ENCODE measurements at regions not wholly inside any gene's neighbourhood (a gene's known extent, or its start where the extent isn't known, plus 50 kb on each side); places are given as distances from the start of the nearest gene placed in this dataset.

DNA sequence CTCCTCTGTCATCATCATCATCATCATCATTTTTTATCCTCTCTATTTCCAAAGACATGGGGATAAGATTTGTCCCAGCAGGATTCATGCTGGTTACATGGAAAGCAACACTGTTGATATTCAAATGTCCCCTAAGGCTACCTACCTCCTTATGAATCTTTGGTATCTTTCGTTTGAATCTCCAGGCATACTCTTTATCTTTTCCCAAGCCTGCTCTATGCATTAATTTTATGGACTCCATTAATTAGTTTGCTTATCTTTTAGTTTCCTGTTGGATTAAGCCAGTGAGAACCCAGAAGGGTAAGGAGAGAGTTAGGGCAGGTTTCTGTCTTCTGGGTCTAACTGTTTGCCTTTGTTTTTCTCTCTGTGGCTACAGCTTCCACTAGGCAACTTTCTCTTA, 129.6 kb upstream of the GOT2 start:
- TF ChIP-seq RAD21 (IDR thresholded peaks at IDR 0.05): no peak
- TF ChIP-seq, protein P1, sequence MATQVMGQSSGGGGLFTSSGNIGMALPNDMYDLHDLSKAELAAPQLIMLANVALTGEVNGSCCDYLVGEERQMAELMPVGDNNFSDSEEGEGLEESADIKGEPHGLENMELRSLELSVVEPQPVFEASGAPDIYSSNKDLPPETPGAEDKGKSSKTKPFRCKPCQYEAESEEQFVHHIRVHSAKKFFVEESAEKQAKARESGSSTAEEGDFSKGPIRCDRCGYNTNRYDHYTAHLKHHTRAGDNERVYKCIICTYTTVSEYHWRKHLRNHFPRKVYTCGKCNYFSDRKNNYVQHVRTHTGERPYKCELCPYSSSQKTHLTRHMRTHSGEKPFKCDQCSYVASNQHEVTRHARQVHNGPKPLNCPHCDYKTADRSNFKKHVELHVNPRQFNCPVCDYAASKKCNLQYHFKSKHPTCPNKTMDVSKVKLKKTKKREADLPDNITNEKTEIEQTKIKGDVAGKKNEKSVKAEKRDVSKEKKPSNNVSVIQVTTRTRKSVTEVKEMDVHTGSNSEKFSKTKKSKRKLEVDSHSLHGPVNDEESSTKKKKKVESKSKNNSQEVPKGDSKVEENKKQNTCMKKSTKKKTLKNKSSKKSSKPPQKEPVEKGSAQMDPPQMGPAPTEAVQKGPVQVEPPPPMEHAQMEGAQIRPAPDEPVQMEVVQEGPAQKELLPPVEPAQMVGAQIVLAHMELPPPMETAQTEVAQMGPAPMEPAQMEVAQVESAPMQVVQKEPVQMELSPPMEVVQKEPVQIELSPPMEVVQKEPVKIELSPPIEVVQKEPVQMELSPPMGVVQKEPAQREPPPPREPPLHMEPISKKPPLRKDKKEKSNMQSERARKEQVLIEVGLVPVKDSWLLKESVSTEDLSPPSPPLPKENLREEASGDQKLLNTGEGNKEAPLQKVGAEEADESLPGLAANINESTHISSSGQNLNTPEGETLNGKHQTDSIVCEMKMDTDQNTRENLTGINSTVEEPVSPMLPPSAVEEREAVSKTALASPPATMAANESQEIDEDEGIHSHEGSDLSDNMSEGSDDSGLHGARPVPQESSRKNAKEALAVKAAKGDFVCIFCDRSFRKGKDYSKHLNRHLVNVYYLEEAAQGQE (IDR thresholded peaks at IDR 0.05): no peak
- TF ChIP-seq, protein P2, sequence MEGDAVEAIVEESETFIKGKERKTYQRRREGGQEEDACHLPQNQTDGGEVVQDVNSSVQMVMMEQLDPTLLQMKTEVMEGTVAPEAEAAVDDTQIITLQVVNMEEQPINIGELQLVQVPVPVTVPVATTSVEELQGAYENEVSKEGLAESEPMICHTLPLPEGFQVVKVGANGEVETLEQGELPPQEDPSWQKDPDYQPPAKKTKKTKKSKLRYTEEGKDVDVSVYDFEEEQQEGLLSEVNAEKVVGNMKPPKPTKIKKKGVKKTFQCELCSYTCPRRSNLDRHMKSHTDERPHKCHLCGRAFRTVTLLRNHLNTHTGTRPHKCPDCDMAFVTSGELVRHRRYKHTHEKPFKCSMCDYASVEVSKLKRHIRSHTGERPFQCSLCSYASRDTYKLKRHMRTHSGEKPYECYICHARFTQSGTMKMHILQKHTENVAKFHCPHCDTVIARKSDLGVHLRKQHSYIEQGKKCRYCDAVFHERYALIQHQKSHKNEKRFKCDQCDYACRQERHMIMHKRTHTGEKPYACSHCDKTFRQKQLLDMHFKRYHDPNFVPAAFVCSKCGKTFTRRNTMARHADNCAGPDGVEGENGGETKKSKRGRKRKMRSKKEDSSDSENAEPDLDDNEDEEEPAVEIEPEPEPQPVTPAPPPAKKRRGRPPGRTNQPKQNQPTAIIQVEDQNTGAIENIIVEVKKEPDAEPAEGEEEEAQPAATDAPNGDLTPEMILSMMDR (IDR thresholded peaks at IDR 0.05; ENCODE audit: low read depth, low read length, missing input control): no peak
- no peak for TF ChIP-seq RXRA (IDR thresholded peaks at IDR 0.05)
- no peak for TF ChIP-seq JUND (IDR thresholded peaks at IDR 0.05)
- no peak for TF ChIP-seq FOXA1 (IDR thresholded peaks at IDR 0.05)
- TF ChIP-seq, protein P3, sequence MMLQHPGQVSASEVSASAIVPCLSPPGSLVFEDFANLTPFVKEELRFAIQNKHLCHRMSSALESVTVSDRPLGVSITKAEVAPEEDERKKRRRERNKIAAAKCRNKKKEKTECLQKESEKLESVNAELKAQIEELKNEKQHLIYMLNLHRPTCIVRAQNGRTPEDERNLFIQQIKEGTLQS (IDR thresholded peaks at IDR 0.05): no peak
- TF ChIP-seq YY1 (IDR thresholded peaks at IDR 0.05): no peak
- no peak for TF ChIP-seq HNF4G (IDR thresholded peaks at IDR 0.05)
- TF ChIP-seq SP1 (IDR thresholded peaks at IDR 0.05): no peak
- TF ChIP-seq NR2F2 (IDR thresholded peaks at IDR 0.05): no peak
- TF ChIP-seq, protein P4, sequence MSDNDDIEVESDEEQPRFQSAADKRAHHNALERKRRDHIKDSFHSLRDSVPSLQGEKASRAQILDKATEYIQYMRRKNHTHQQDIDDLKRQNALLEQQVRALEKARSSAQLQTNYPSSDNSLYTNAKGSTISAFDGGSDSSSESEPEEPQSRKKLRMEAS (IDR thresholded peaks at IDR 0.05): no peak
- no peak for TF ChIP-seq EGR1 (IDR thresholded peaks at IDR 0.05; ENCODE audit: low read depth in 2 of 2)
- TF ChIP-seq FOXA2 (IDR thresholded peaks at IDR 0.05): no peak
- TF ChIP-seq, protein P5, sequence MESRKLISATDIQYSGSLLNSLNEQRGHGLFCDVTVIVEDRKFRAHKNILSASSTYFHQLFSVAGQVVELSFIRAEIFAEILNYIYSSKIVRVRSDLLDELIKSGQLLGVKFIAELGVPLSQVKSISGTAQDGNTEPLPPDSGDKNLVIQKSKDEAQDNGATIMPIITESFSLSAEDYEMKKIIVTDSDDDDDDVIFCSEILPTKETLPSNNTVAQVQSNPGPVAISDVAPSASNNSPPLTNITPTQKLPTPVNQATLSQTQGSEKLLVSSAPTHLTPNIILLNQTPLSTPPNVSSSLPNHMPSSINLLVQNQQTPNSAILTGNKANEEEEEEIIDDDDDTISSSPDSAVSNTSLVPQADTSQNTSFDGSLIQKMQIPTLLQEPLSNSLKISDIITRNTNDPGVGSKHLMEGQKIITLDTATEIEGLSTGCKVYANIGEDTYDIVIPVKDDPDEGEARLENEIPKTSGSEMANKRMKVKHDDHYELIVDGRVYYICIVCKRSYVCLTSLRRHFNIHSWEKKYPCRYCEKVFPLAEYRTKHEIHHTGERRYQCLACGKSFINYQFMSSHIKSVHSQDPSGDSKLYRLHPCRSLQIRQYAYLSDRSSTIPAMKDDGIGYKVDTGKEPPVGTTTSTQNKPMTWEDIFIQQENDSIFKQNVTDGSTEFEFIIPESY (IDR thresholded peaks at IDR 0.05): no peak
- no peak for TF ChIP-seq HNF4A (conservative IDR thresholded peaks at IDR 0.05)
- no peak for TF ChIP-seq GABPA (IDR thresholded peaks at IDR 0.05 in 1 of 2, conservative IDR thresholded peaks at IDR 0.05 in 1 of 2)
- TF ChIP-seq TAF1 (conservative IDR thresholded peaks at IDR 0.05): no peak
- Histone ChIP-seq H3K9me3 (ENCODE audit: control insufficient read depth in 4 of 4, low read length in 3 of 4) (no peaks in the 10 kb centered on the region), H3K27me3 (ENCODE audit: control insufficient read depth in 4 of 4, insufficient read depth in 4 of 4, low read length in 3 of 4) (no peaks in the 10 kb centered on the region), H3K27ac (ENCODE audit: low read depth in 1 of 2, low read length in 2 of 2) (no peak overlapping the region), H3K4me1 (ENCODE audit: control insufficient read depth in 4 of 4, insufficient read depth in 4 of 4, low read length in 3 of 4) (no peaks in the 10 kb centered on the region), H3K36me3 (ENCODE audit: control insufficient read depth in 4 of 4, insufficient read depth in 3 of 4, low read depth in 1 of 4, low read length in 3 of 4) (no peaks in the 10 kb centered on the region), H3K9ac (ENCODE audit: low read depth in 1 of 2, low read length in 2 of 2) (no peak overlapping the region), H3K4me3 (ENCODE audit: low read depth in 1 of 3, low read length in 3 of 3) (no peak overlapping the region)
- DNase-seq (ENCODE audit: low spot score): no peak
- 87% methylated on average over 1 of the region's 1 CpG for WGBS

Measured in liver (tissue), 8 donors.